ENCODE measurements at regions not wholly inside any gene's neighbourhood (a gene's known extent, or its start where the extent isn't known, plus 50 kb on each side); places are given as distances from the start of the nearest gene placed in this dataset.

- H3K9me3 ChIP-seq (ENCODE audit: insufficient read depth, low read length) = no peaks in the 10 kb centered on the region
- no peaks in the 10 kb centered on the region; the same call in 1 of the 2 replicates for H3K27me3 ChIP-seq (ENCODE audit: low read depth, low read length)
- TF ChIP-seq CTCF (IDR thresholded peaks at IDR 0.05; ENCODE audit: low read depth, low read length) (no peak), EZH2phosphoT487 (IDR thresholded peaks at IDR 0.05; ENCODE audit: low read depth) (no peak)
- H3K36me3 ChIP-seq (replicated peaks; ENCODE audit: low read depth, low read length) = no peaks in the 10 kb centered on the region
- H3K9ac ChIP-seq (ENCODE audit: low read length) = no peak overlapping the region
- H3K4me1 ChIP-seq (ENCODE audit: low read length) = no peaks in the 10 kb centered on the region
- no peaks in the 10 kb centered on the region for H4K20me1 ChIP-seq (ENCODE audit: insufficient read depth, low read length)
- no peak overlapping the region for H3K27ac ChIP-seq (ENCODE audit: low read length)
- H3K4me2 ChIP-seq (ENCODE audit: low read length) = no peak overlapping the region
- H3K4me3 ChIP-seq (ENCODE audit: low read length) = no peak overlapping the region
- H3K79me2 ChIP-seq (ENCODE audit: low read length) = no peaks in the 10 kb centered on the region
- no peak overlapping the region for H2AFZ ChIP-seq (ENCODE audit: low read depth, low read length)
Measured at GRCh38 chr5:152151113-152151512, 226.5 kb upstream of the GLRA1 start.

- TF ChIP-seq EZH2phosphoT487 (IDR thresholded peaks at IDR 0.05; ENCODE audit: low read depth) (no peak), CTCF (IDR thresholded peaks at IDR 0.05; ENCODE audit: low read depth, low read length) (no peak)
- H3K36me3 ChIP-seq (replicated peaks; ENCODE audit: low read depth, low read length) = no peaks in the 10 kb centered on the region
- H2AFZ ChIP-seq (ENCODE audit: low read depth, low read length) = no peak overlapping the region
- H3K9ac ChIP-seq (ENCODE audit: low read length) = no peak overlapping the region
- H3K4me2 ChIP-seq (ENCODE audit: low read length) = no peak overlapping the region
- H3K4me3 ChIP-seq (ENCODE audit: low read length) = no peak overlapping the region
- H3K4me1 ChIP-seq (ENCODE audit: low read length) = no peaks in the 10 kb centered on the region
- H4K20me1 ChIP-seq (ENCODE audit: insufficient read depth, low read length) = no peaks in the 10 kb centered on the region
- no peaks in the 10 kb centered on the region for H3K79me2 ChIP-seq (ENCODE audit: low read length)
- H3K27me3 ChIP-seq (ENCODE audit: low read depth, low read length) = no peaks in the 10 kb centered on the region; the same call in 1 of the 2 replicates
- H3K27ac ChIP-seq (ENCODE audit: low read length) = no peak overlapping the region
- H3K9me3 ChIP-seq (ENCODE audit: insufficient read depth, low read length) = no peaks in the 10 kb centered on the region
Measured at GRCh38 chr5:152147286-152147685, 222.6 kb upstream of the GLRA1 start.

GRCh38 chr5:152146566-152146965, 221.9 kb upstream of the GLRA1 start:
- Histone ChIP-seq H3K79me2 (ENCODE audit: low read length) (no peaks in the 10 kb centered on the region), H3K36me3 (replicated peaks; ENCODE audit: low read depth, low read length) (no peaks in the 10 kb centered on the region), H3K4me2 (ENCODE audit: low read length) (no peak overlapping the region), H3K27ac (ENCODE audit: low read length) (no peak overlapping the region), H3K4me3 (ENCODE audit: low read length) (no peak overlapping the region), H3K4me1 (ENCODE audit: low read length) (no peaks in the 10 kb centered on the region), H3K9ac (ENCODE audit: low read length) (no peak overlapping the region), H2AFZ (ENCODE audit: low read depth, low read length) (no peak overlapping the region), H3K27me3 (ENCODE audit: low read depth, low read length) (no peaks in the 10 kb centered on the region; the same call in 1 of the 2 replicates), H4K20me1 (ENCODE audit: insufficient read depth, low read length) (no peaks in the 10 kb centered on the region), H3K9me3 (ENCODE audit: insufficient read depth, low read length) (no peaks in the 10 kb centered on the region)
- TF ChIP-seq EZH2phosphoT487 (IDR thresholded peaks at IDR 0.05; ENCODE audit: low read depth) (no peak), CTCF (IDR thresholded peaks at IDR 0.05; ENCODE audit: low read depth, low read length) (no peak)

- H3K36me3 ChIP-seq (replicated peaks; ENCODE audit: low read depth, low read length) = no peaks in the 10 kb centered on the region
- H3K4me1 ChIP-seq (ENCODE audit: low read length) = no peaks in the 10 kb centered on the region
- no peaks in the 10 kb centered on the region for H3K9me3 ChIP-seq (ENCODE audit: insufficient read depth, low read length)
- H3K79me2 ChIP-seq (ENCODE audit: low read length) = no peaks in the 10 kb centered on the region
- H3K27ac ChIP-seq (ENCODE audit: low read length) = no peak overlapping the region
- H3K9ac ChIP-seq (ENCODE audit: low read length) = no peak overlapping the region
- no peak for TF ChIP-seq EZH2phosphoT487 (IDR thresholded peaks at IDR 0.05; ENCODE audit: low read depth)
- no peak for TF ChIP-seq CTCF (IDR thresholded peaks at IDR 0.05; ENCODE audit: low read depth, low read length)
- H2AFZ ChIP-seq (ENCODE audit: low read depth, low read length) = no peak overlapping the region
- no peaks in the 10 kb centered on the region for H4K20me1 ChIP-seq (ENCODE audit: insufficient read depth, low read length)
- H3K4me2 ChIP-seq (ENCODE audit: low read length) = no peak overlapping the region
- no peaks in the 10 kb centered on the region; the same call in 1 of the 2 replicates for H3K27me3 ChIP-seq (ENCODE audit: low read depth, low read length)
- H3K4me3 ChIP-seq (ENCODE audit: low read length) = no peak overlapping the region
Measured at GRCh38 chr5:152144556-152144955, 219.9 kb upstream of the GLRA1 start.

All from OCI-LY3 (cell line).